GM20000 (cell line): ENCODE measurements at regions not wholly inside any gene's neighbourhood (a gene's known extent, or its start where the extent isn't known, plus 50 kb on each side); places are given as distances from the start of the nearest gene placed in this dataset.
"Not testable (repeated sequence)": the region's sequence is repeated elsewhere in the genome, so short reads cannot be mapped to it uniquely, and the experiment has no call there.

Experiments
- DNase-seq: peaks from one replicate; pipeline ENCODE4 v3.0.0; 2012; ENCODE audit warnings: low spot score
- CTCF ChIP-seq: IDR thresholded peaks from 2 replicates; pipeline ENCODE4 v1.5.1; 2012; ENCODE audit warnings: mild to moderate bottlenecking, control low read depth; ENCODE audit errors: extremely low read depth, missing control alignments

GRCh38 chr15:100770661-100771584, 108.7 kb upstream of the ALDH1A3 start:
- no peak for TF ChIP-seq CTCF
- no peak for DNase-seq

GRCh38 chr15:100771746-100772145, 107.9 kb upstream of the ALDH1A3 start:
- DNase-seq, result no peak

GRCh38 chr15:100772478-100772877, 107.2 kb upstream of the ALDH1A3 start:
- TF ChIP-seq CTCF, result no peak
- no peak for DNase-seq

More at GRCh38 chr15:100771746-100772145, 107.9 kb upstream of the ALDH1A3 start:
- TF ChIP-seq CTCF, result no peak

DNA sequence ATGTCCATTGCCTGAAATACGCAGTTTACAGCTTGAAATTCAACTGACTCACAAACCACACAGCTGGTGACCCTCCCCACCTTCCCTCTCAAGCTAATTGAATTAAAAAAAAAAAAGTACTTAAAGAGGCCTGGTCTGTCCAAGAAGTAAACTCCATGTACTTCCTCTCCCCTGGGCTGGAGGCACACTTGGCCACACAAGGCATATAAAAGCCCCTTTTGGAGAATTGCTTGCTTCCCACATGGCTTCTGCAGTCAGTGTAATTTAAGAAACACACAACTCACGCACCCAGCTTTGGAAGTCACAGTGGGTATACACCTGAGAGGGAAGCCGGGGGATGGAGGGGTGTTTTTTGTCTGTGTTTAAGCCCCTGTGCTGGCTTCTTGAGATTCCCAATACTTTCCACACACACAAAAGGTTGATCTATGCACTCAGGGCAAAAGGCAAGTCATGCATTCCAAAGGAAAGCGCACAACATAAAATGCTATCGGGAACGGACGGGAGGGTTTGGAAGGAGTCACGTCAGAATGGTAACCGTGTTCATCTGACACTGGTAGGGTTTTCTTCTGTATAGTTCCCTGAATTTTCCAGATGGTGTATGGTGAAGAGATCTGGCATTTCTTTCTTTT, 106.6 kb upstream of the ALDH1A3 start:
- no peak for TF ChIP-seq CTCF
- no peak for DNase-seq

GRCh38 chr15:100774044-100774443, 105.6 kb upstream of the ALDH1A3 start:
- not testable (repeated sequence) for DNase-seq

DNA sequence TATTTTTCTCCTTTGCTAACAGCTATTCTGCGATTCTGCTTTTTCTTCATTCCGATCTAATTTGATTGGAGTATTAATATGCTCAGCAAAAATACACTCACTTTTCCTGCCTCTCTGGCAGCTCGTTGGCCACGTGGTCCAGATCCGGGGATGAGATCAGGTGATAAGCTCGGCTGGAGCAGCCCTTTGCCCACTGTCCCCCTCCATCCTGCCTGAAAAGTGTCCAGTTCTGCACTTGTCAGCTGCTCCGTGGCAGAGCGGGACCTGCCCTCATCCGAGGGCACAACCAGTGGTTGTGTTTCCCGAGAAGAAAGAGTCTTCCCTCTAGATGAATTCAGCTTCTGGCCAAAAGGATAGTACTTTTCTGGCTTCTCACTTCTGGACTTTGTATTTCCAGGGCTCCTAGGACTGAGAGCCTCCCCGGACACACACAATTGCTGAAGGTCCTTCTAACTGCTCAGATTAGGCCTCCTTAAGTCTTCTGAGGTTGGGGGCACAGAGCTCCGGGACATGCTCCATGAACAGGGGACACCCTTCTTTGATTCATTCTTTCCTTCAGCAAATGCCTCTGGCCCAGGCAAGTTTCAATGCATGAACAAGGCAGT, 103.9 kb upstream of the ALDH1A3 start:
- TF ChIP-seq CTCF, result no peak
- no peak for DNase-seq

- TF ChIP-seq CTCF, result no peak
- DNase-seq, result no peak
These were observed 101.8 kb upstream of the ALDH1A3 start for GRCh38 chr15:100777821-100778220.
